Mucosa of descending colon (tissue), 3 donors: ENCODE measurements at regions not wholly inside any gene's neighbourhood (a gene's known extent, or its start where the extent isn't known, plus 50 kb on each side); places are given as distances from the start of the nearest gene placed in this dataset.

Experiments
- ATAC-seq: fragments of 200-7000 bp; cut with Tn5 transposase; one replicate; pipeline ENCODE4 v1.9.1; 2020; ENCODE audit warnings: mild to moderate bottlenecking, moderate library complexity
- DNase-seq, 3 donors: peaks; one replicate each; pipeline ENCODE4 v3.0.0-alpha.2; 2020
- H3K36me3 ChIP-seq: fragments of 200-600 bp; one replicate; pipeline ENCODE4 v1.8.0; 2021; ENCODE audit warnings: low read depth, mild to moderate bottlenecking
- H3K4me1 ChIP-seq: fragments of 200-600 bp; one replicate; pipeline ENCODE4 v1.8.0; 2021; ENCODE audit warnings: low read depth, mild to moderate bottlenecking
- H3K4me3 ChIP-seq: fragments of 200-600 bp; one replicate; pipeline ENCODE4 v1.8.0; 2021; ENCODE audit warnings: mild to moderate bottlenecking
- H3K9me3 ChIP-seq: fragments of 200-600 bp; one replicate; pipeline ENCODE4 v1.8.0; 2021; ENCODE audit warnings: mild to moderate bottlenecking
- intact Hi-C, 2 donors: fragments of 100-400 bp; cut with DNase I in 1 of 2; cut with micrococcal nuclease in 1 of 2; formaldehyde crosslinking; loops; one replicate each; pipeline versions ENCODE4 v1.11.0 to v1.11.1; 2022; cut with DNase I, micrococcal nuclease
- TF ChIP-seq, protein P1 (sequence below): fragments of 200-600 bp; IDR thresholded peaks from one replicate; pipeline ENCODE4 v1.8.0; 2022; ENCODE audit warnings: antibody characterized with exemption, mild to moderate bottlenecking
- donor health status: DM: no; HTN: no; CAD: no; lungs with moderate emphysema.
- donor health status: DM: no; HTN: no; CAD: no.
- donor health status: DM: no; HTN: yes; CAD: no.

DNA sequence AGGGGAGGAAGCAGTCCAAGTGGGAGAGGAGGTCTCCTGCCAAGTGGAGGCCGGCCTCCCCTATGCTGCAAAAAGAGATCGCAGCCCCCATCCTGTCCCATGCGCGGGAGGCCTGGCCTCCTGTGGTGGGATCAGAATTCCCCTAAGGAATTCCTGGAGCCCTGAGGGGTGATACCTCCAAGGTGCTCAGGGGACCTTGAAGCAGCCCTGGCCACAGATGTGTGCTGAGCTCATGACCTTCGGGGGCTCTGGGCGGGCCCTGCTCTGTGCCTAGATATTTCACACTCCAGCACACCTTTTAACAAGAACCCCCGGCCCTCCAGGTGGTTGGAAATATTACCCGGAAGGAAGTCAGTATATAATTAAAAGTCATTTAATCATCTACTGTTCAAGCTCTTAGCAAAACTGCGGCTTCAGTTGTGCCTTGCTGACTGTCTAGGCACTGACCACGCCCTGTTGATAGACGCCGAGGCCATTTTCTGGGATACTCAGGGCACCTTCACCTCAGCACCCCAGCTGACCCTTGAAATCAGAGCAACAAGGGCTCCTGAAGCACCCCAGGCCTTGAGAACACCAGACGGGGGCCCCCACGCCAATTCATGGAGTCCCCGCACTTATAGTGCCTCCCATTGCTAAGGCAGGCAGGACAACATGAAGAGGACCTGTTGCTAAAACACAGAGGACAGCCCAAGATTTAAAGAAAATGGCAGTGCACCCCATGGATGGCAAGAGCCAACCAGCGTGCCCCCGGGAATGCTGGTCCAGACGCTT lies 119.1 kb downstream of the NDUFA10 start:
- TF ChIP-seq, protein P1, sequence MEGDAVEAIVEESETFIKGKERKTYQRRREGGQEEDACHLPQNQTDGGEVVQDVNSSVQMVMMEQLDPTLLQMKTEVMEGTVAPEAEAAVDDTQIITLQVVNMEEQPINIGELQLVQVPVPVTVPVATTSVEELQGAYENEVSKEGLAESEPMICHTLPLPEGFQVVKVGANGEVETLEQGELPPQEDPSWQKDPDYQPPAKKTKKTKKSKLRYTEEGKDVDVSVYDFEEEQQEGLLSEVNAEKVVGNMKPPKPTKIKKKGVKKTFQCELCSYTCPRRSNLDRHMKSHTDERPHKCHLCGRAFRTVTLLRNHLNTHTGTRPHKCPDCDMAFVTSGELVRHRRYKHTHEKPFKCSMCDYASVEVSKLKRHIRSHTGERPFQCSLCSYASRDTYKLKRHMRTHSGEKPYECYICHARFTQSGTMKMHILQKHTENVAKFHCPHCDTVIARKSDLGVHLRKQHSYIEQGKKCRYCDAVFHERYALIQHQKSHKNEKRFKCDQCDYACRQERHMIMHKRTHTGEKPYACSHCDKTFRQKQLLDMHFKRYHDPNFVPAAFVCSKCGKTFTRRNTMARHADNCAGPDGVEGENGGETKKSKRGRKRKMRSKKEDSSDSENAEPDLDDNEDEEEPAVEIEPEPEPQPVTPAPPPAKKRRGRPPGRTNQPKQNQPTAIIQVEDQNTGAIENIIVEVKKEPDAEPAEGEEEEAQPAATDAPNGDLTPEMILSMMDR, result no peak
- DNase-seq, result no peak
- ATAC-seq, result no peak
- Histone ChIP-seq H3K36me3 (no peaks in the 10 kb centered on the region), H3K9me3 (no peaks in the 10 kb centered on the region), H3K4me1 (no peaks in the 10 kb centered on the region), H3K4me3 (no peak overlapping the region)
- intact Hi-C loops, result no loop called here

DNA sequence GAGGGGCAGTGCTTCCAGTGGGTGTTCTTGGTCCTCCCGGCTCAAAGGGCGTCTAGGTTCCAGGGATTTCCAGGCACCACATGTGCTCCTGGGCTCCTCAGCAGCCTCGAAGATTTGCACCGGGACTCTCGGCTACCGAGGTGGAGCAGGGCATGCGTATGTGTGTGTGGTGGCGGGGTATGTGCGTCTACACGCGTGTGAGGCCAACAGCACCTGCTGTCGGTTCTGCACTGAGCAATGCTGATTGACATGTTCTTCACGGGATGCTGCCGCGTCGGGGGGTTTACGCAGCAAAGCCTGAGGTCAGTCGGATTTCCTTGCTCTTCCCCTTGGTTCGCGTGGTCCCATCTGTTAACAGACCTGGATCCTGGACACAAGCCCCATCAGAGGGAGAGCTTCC lies 119.8 kb downstream of the NDUFA10 start:
- Histone ChIP-seq H3K4me3 (no peak overlapping the region), H3K9me3 (no peaks in the 10 kb centered on the region), H3K36me3 (no peaks in the 10 kb centered on the region), H3K4me1 (no peaks in the 10 kb centered on the region)
- TF ChIP-seq, protein P1, result no peak
- intact Hi-C loops, result no loop called here
- DNase-seq (no peak), ATAC-seq (no peak)

DNA sequence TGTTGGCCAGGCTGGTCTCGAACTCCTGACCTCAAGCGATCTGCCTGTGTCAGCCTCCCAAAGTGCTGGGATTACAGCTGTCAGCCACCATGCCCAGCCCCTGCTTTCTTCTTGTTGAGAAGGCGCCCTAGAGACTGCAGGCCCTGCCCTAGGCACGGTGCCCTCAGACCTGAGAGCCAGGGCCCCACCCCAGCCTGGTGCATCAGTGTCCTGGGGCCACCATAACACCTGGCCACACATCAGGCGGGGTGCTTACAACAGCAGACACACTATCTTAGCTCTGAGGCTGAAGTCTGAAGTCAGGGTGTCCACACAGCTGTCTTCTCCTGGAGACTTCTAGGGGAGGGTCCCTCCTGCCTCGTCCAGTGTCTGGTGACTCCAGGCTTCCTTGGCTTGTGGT lies 120.6 kb downstream of the NDUFA10 start:
- Histone ChIP-seq H3K9me3 (no peaks in the 10 kb centered on the region), H3K4me1 (no peaks in the 10 kb centered on the region), H3K4me3 (no peak overlapping the region), H3K36me3 (no peaks in the 10 kb centered on the region)
- no peak for ATAC-seq
- intact Hi-C loops, result no loop called here
- no peak for DNase-seq
- TF ChIP-seq, protein P1, result no peak

DNA sequence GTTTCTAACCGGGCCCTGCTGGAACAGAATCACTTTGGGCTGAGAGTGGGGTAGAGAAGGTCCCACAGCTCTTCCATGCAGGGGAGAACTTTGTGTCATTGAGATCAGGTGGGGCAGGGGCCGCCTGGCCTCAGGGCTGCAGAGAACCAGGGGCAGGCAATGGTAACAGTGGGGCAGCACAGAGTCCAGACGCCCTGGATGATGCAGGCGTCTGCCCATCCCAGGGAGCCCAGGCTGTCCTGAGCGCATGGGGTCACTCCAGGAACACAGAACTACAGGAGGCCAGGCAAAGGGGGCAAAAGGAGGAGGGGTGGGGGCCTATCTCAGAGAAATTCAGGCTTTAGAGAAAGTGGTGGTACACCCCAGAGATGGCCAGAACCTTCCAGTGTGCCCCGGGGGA lies 121.3 kb downstream of the NDUFA10 start:
- no peak for ATAC-seq
- no peaks in the 10 kb centered on the region for H3K36me3 ChIP-seq
- intact Hi-C loops, result no loop called here

DNA sequence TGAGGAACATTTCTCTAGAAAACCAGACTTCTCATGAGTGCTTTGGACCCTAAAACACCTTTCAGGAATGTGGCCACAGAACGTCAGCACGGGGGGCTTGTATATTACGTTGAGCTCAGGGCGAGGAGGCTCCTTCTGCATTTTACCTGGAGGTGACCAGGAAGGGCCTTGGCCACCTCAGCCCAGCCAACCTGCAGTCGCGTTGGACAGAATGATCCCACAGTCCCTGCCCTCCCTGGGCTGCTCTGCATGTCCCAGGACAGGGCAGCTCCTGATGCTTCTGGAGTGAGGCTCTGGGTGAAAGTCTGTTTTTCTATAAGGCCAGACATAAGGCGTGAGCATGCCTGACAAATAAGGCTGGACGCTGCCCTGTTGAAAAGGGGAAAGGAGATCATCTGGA lies 121.9 kb downstream of the NDUFA10 start:
- Histone ChIP-seq H3K4me3 (no peak overlapping the region), H3K4me1 (no peaks in the 10 kb centered on the region), H3K9me3 (no peaks in the 10 kb centered on the region), H3K36me3 (no peaks in the 10 kb centered on the region)
- no peak for ATAC-seq
- intact Hi-C loops, result no loop called here
- TF ChIP-seq, protein P1, result no peak
- no peak for DNase-seq

More for the DNA sequence above, 121.3 kb downstream of the NDUFA10 start:
- no peaks in the 10 kb centered on the region for H3K4me1 ChIP-seq
- DNase-seq, result no peak
- H3K9me3 ChIP-seq, result no peaks in the 10 kb centered on the region
- TF ChIP-seq, protein P1, result no peak
- H3K4me3 ChIP-seq, result no peak overlapping the region
